Prostate gland (tissue), 2 donors: ENCODE measurements at regions not wholly inside any gene's neighbourhood (a gene's known extent, or its start where the extent isn't known, plus 50 kb on each side); places are given as distances from the start of the nearest gene placed in this dataset.
"Not testable (repeated sequence)": the region's sequence is repeated elsewhere in the genome, so short reads cannot be mapped to it uniquely, and the experiment has no call there.

Source experiments
- DNase-seq: peaks from one replicate; pipeline ENCODE4 v3.0.0-alpha.2; 2019; ENCODE audit warnings: low spot score
- H3K27ac ChIP-seq, 2 donors: fragments of 200-600 bp; sonication (generic); 2 replicates each; pipeline ENCODE4 v1.5.1; 2017 to 2019
- H3K27me3 ChIP-seq: fragments of 200-600 bp; sonication (generic); replicated peaks from 2 replicates; pipeline ENCODE4 v1.5.1; 2019; ENCODE audit not compliant: insufficient read depth
- H3K36me3 ChIP-seq, 2 donors: fragments of 200-600 bp; sonication (generic); 1 replicate in 1 of 2; 2 replicates in 1 of 2; pipeline versions ENCODE4 v1.5.1 to v1.8.1; 2017 to 2019
- H3K4me1 ChIP-seq: fragments of 200-600 bp; sonication (generic); replicated peaks from 2 replicates; pipeline ENCODE4 v1.5.1; 2019
- H3K4me3 ChIP-seq, 2 donors: fragments of 200-600 bp; sonication (generic); 2 replicates each; pipeline ENCODE4 v1.5.1; 2017 to 2019
- H3K9me3 ChIP-seq: fragments of 200-600 bp; sonication (generic); 2 replicates; pipeline ENCODE4 v1.5.1; 2017
- CTCF ChIP-seq, 4 experiments: fragments of 200-600 bp in 2 of 4; fragments of 450-650 bp in 2 of 4; sonication (generic) in 2 of 4; IDR thresholded peaks; 1 replicate in 3 of 4; 2 replicates in 1 of 4; pipeline ENCODE4 v1.5.1; 2016 to 2019; ENCODE audit warnings: antibody characterized with exemption in 4 of 4, mild to moderate bottlenecking in 2 of 4, moderate library complexity in 2 of 4
- POLR2A ChIP-seq: fragments of 450-650 bp; IDR thresholded peaks from one replicate; pipeline ENCODE4 v1.6.1; 2016; ENCODE audit warnings: antibody characterized with exemption, mild to moderate bottlenecking
- POLR2AphosphoS5 ChIP-seq: sonication (generic); formaldehyde crosslinking; IDR thresholded peaks from one replicate; pipeline ENCODE4 v1.6.1; 2017; ENCODE audit warnings: antibody characterized with exemption
- WGBS: methylation state at CpG from one replicate; pipeline ENCODE4 v1.1.5; 2018; 5-methylcytosine and 5-hydroxymethylcytosine counted together
- intact Hi-C: fragments of 100-400 bp; cut with DNase I; formaldehyde crosslinking; loops from one replicate; pipeline ENCODE4 v1.14.2; 2022

- Histone ChIP-seq H3K27me3 (no peaks in the 10 kb centered on the region), H3K27ac (peak overlapping the region; percentile 45 to 53), H3K4me1 (no peaks in the 10 kb centered on the region), H3K4me3 (peak overlapping the region; percentile 33 to 41), H3K9me3 (no peaks in the 10 kb centered on the region), H3K36me3 (no peaks in the 10 kb centered on the region)
- 45% methylated on average over 7 of the region's 7 CpGs for WGBS
- intact Hi-C loops: no loop called here
- TF ChIP-seq POLR2AphosphoS5: no peak
- no peak for TF ChIP-seq POLR2A
- no peak for TF ChIP-seq CTCF (IDR thresholded peaks at IDR 0.05)
- no peak for DNase-seq
Observed at GRCh38 chr6:27825025-27825793, 87.0 kb downstream of the OR2B2 start.

- not testable (repeated sequence) for H3K27me3 ChIP-seq, DNase-seq
Observed at GRCh38 chr6:27824211-27825024, 87.8 kb downstream of the OR2B2 start.

GRCh38 chr6:27823714-27824210, 88.4 kb downstream of the OR2B2 start:
- H3K27me3 ChIP-seq, H3K4me1 ChIP-seq, intact Hi-C loops, H3K36me3 ChIP-seq, H3K9me3 ChIP-seq: not testable (repeated sequence)
- peak; percentile 51 for DNase-seq
- peak; percentile 73 for TF ChIP-seq POLR2AphosphoS5
- peak overlapping the region; percentile 4 to 35 for H3K4me3 ChIP-seq
- 2% methylated on average over 25 of the region's 31 CpGs for WGBS
- H3K27ac ChIP-seq: peak overlapping the region in 1 of 2 donors; percentile 53

More at GRCh38 chr6:27824211-27825024, 87.8 kb downstream of the OR2B2 start:
- H3K36me3 ChIP-seq, H3K9me3 ChIP-seq, H3K4me1 ChIP-seq, intact Hi-C loops: not testable (repeated sequence)
- WGBS: 4% methylated on average over 34 of the region's 53 CpGs
- Histone ChIP-seq H3K4me3 (peak overlapping the region; percentile 33 to 41), H3K27ac (peak overlapping the region; percentile 45 to 53)

GRCh38 chr6:27816906-27817305, 95.3 kb downstream of the OR2B2 start:
- no peak overlapping the region for H3K4me3 ChIP-seq
- 93% methylated on average over 3 of the region's 3 CpGs for WGBS
- TF ChIP-seq POLR2A (no peak), POLR2AphosphoS5 (no peak), CTCF (IDR thresholded peaks at IDR 0.05) (no peak)
- H3K27ac ChIP-seq: no peak overlapping the region
- no peak for DNase-seq
- H3K4me1 ChIP-seq: no peaks in the 10 kb centered on the region
- no peaks in the 10 kb centered on the region for H3K27me3 ChIP-seq
- no peaks in the 10 kb centered on the region for H3K36me3 ChIP-seq
- no peaks in the 10 kb centered on the region for H3K9me3 ChIP-seq
- intact Hi-C loops: no loop called here

- Histone ChIP-seq H3K27me3 (no peaks in the 10 kb centered on the region), H3K9me3 (no peaks in the 10 kb centered on the region), H3K4me1 (no peaks in the 10 kb centered on the region), H3K4me3 (peak overlapping the region; percentile 15 to 29), H3K27ac (peak overlapping the region; percentile 59 to 61), H3K36me3 (no peaks in the 10 kb centered on the region)
- under 1% methylated on average over 38 of the region's 40 CpGs for WGBS
- DNase-seq: peak; percentile 87
- TF ChIP-seq POLR2AphosphoS5: peak; percentile 91
- TF ChIP-seq CTCF (IDR thresholded peaks at IDR 0.05): no peak
- TF ChIP-seq POLR2A: peak; percentile 73
- intact Hi-C loops: no loop called here
Observed at GRCh38 chr6:27814665-27815424, 97.4 kb downstream of the OR2B2 start.

- intact Hi-C loops, H3K4me1 ChIP-seq, H3K9me3 ChIP-seq, DNase-seq, H3K27me3 ChIP-seq, H3K36me3 ChIP-seq: not testable (repeated sequence)
- WGBS: 0% methylated on average over 10 of the region's 24 CpGs
- Histone ChIP-seq H3K4me3 (peak overlapping the region; percentile 15 to 29), H3K27ac (peak overlapping the region; percentile 59 to 61)
Observed at GRCh38 chr6:27814415-27814664, 97.9 kb downstream of the OR2B2 start.
